Esophagus squamous epithelium (tissue), 5 donors: ENCODE measurements at regions not wholly inside any gene's neighbourhood (a gene's known extent, or its start where the extent isn't known, plus 50 kb on each side); places are given as distances from the start of the nearest gene placed in this dataset.
"Not testable (repeated sequence)": the region's sequence is repeated elsewhere in the genome, so short reads cannot be mapped to it uniquely, and the experiment has no call there.

Experiments
- DNase-seq: peaks from one replicate; lab custom pipeline; 2025; lab: John Stamatoyannopoulos, UW
- H3K27ac ChIP-seq, 4 donors: fragments of 200-600 bp; sonication (generic); one replicate each; pipeline ENCODE4 v1.5.1; 2016 to 2019; ENCODE audit warnings: mild to moderate bottlenecking in 1 of 4
- H3K27me3 ChIP-seq, 4 donors: fragments of 200-600 bp; sonication (generic); 1 replicate in 3 of 4; 2 replicates in 1 of 4; pipeline versions ENCODE4 v1.5.1 to v1.6.0; 2017 to 2021; ENCODE audit warnings: antibody characterized with exemption in 1 of 4
- H3K36me3 ChIP-seq, 3 donors: fragments of 200-600 bp; sonication (generic); one replicate each; pipeline ENCODE4 v1.5.1; 2016 to 2019
- H3K4me1 ChIP-seq, 3 donors: fragments of 200-600 bp; sonication (generic); one replicate each; pipeline ENCODE4 v1.5.1; 2017 to 2019
- H3K4me3 ChIP-seq, 4 donors: fragments of 200-600 bp; sonication (generic); 1 replicate in 3 of 4; 2 replicates in 1 of 4; pipeline ENCODE4 v1.5.1; 2016 to 2019; ENCODE audit warnings: mild to moderate bottlenecking in 2 of 4, moderate library complexity in 1 of 4
- H3K9me3 ChIP-seq, 3 donors: fragments of 200-600 bp; sonication (generic); one replicate each; pipeline ENCODE4 v1.5.1; 2016 to 2019
- POLR2A ChIP-seq, 4 donors: fragments of 450-650 bp; IDR thresholded peaks; one replicate each; pipeline ENCODE4 v1.6.1; 2017; ENCODE audit warnings: antibody characterized with exemption in 4 of 4, mild to moderate bottlenecking in 4 of 4, moderate library complexity in 3 of 4
- WGBS, 2 donors: methylation state at CpG; one replicate each; pipeline ENCODE4 v1.1.5; 2018; 5-methylcytosine and 5-hydroxymethylcytosine counted together
- intact Hi-C: fragments of 100-400 bp; cut with DNase I; formaldehyde crosslinking; loops from one replicate; pipeline ENCODE4 v1.15.0; 2022
- TF ChIP-seq, protein P1 (sequence below), 6 experiments: fragments of 450-650 bp in 4 of 6; fragments of 200-600 bp in 2 of 6; sonication (generic) in 2 of 6; IDR thresholded peaks; one replicate each; pipeline ENCODE4 v1.5.1; 2016 to 2019; ENCODE audit warnings: antibody characterized with exemption in 6 of 6, mild to moderate bottlenecking in 4 of 6, moderate library complexity in 4 of 6
- donor health status: DM: yes; HTN: yes; CAD: no.

DNA sequence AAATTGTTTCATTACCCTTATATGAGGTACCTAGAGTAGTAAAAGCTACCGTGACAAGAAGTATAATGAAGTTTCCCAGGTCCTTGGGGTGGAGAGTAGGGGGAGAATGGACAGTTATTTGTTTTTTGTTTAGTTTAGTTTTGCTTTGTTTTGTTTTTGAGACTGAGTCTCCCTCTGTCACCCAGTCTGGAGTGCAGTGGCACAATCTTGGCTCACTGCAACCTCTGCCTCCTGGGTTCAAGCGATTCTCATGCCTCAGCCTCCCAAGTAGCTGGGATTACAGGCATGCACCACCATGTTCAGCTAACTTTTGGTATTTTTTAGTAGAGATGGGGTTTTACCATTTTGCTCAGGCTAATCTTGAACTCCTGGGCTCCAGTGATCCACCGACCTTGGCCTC lies 94.2 kb downstream of the VPREB1 start:
- H3K4me3 ChIP-seq, intact Hi-C loops, H3K36me3 ChIP-seq, H3K4me1 ChIP-seq, DNase-seq, H3K27ac ChIP-seq, H3K9me3 ChIP-seq: not testable (repeated sequence)
- 70 to 78% methylated on average over 3 of the region's 3 CpGs for WGBS, 2 donors
- peaks cover 0 to 56% (median 0%) of the 10 kb centered on the region in 4 donors for H3K27me3 ChIP-seq

DNA sequence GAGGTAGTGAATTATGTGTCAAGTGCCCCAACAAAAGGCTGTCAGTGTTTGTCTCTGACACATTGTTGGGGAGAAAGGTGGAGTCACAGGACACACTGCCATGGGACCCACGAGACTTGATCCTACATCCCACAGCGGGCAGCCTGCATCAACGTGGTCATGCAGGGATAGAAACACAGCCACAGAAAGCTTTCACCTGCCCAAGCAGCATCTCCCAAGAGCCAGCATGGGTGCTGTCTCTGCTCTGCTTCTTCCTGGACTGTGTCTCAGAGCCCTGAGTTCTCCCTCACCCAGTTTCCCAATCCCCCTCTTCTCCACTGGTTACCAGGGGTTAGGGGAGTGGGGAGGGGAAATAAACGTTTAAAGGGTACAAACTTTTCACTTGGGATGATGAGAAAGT lies 97.2 kb downstream of the VPREB1 start:
- H3K27me3 ChIP-seq, result peaks cover 0 to 36% (median 0%) of the 10 kb centered on the region in 4 donors
- DNase-seq, result no peak
- no peak overlapping the region for H3K4me3 ChIP-seq
- whole genome bisulfite sequencing, 2 donors, result 56 to 64% methylated on average over 4 of the region's 4 CpGs
- no peaks in the 10 kb centered on the region for H3K4me1 ChIP-seq
- intact Hi-C loops, result no loop called here
- H3K36me3 ChIP-seq, result no peaks in the 10 kb centered on the region
- TF ChIP-seq, protein P1, sequence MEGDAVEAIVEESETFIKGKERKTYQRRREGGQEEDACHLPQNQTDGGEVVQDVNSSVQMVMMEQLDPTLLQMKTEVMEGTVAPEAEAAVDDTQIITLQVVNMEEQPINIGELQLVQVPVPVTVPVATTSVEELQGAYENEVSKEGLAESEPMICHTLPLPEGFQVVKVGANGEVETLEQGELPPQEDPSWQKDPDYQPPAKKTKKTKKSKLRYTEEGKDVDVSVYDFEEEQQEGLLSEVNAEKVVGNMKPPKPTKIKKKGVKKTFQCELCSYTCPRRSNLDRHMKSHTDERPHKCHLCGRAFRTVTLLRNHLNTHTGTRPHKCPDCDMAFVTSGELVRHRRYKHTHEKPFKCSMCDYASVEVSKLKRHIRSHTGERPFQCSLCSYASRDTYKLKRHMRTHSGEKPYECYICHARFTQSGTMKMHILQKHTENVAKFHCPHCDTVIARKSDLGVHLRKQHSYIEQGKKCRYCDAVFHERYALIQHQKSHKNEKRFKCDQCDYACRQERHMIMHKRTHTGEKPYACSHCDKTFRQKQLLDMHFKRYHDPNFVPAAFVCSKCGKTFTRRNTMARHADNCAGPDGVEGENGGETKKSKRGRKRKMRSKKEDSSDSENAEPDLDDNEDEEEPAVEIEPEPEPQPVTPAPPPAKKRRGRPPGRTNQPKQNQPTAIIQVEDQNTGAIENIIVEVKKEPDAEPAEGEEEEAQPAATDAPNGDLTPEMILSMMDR (IDR thresholded peaks at IDR 0.05), result no peak
- no peak for TF ChIP-seq POLR2A (IDR thresholded peaks at IDR 0.05)
- no peaks in the 10 kb centered on the region for H3K9me3 ChIP-seq
- H3K27ac ChIP-seq, result no peak overlapping the region

DNA sequence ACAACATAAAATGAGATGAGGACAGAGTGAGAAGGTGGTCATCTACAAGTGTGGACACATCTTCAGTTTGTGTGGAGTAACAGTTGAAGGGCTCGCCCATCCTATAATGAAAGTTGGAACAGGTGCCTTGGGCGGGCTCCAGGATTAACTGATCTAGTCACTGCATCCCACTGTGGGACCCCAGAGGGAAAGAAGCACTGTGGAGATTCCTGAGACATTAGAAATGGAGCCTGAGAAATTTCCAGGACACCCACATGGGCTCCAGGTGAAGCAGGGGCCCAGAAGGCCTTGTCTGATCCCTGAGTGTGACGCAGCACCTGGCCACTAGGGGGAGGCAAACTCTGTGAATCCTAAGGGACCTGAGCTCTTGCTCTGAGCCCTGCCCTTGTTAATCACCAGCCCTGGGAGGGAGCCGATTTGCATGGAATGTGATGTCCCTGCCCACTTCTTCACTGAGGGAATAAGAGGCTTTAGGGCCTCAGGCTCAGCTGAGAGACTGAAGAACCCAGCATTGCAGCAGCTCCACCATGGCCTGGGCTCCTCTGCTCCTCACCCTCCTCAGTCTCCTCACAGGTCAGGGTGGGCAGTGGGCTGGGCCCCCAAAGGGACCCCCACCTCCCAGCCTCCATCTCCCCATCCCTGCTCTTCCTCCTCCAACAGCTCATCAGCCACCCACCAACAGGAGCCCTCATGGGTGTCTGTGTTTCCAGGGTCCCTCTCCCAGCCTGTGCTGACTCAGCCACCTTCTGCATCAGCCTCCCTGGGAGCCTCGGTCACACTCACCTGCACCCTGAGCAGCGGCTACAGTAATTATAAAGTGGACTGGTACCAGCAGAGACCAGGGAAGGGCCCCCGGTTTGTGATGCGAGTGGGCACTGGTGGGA lies 98.4 kb downstream of the VPREB1 start:
- Histone ChIP-seq H3K27me3 (peaks cover 0 to 36% (median 0%) of the 10 kb centered on the region in 4 donors), H3K4me1 (no peaks in the 10 kb centered on the region), H3K4me3 (no peak overlapping the region), H3K9me3 (no peaks in the 10 kb centered on the region), H3K27ac (no peak overlapping the region), H3K36me3 (no peaks in the 10 kb centered on the region)
- 45 to 74% methylated on average over 4 to 7 of the region's 8 CpGs for WGBS, 2 donors
- no peak for DNase-seq
- intact Hi-C loops, result no loop called here
- no peak for TF ChIP-seq POLR2A (IDR thresholded peaks at IDR 0.05)
- TF ChIP-seq, protein P1 (IDR thresholded peaks at IDR 0.05), result peak; percentile 67 to 80 (median 72)

DNA sequence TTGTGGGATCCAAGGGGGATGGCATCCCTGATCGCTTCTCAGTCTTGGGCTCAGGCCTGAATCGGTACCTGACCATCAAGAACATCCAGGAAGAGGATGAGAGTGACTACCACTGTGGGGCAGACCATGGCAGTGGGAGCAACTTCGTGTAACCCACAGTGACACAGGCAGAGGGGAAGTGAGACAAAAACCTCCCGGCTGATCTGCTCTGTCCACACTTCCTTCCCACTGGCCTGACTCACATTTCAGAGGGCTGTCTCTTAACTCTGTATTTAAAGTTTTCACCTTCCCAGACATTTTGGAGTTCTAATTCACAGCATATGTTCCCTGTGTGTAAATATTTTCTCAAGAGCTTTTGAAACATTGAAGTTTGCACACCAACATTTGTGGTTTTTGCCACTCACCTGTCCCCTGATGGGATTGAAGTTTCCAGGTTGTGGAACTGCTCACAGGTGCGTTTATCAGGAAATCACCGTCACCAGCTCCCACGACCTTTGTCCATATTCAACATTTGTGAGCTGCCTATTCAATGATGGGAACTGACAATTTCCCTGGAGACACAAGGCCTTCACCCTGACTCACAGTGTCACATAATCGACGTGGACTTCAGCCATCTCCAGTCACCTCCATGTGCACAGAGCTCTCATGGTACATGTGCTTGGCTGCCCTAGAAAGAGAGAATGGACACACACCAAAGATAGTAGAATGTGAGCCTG lies 99.2 kb downstream of the VPREB1 start:
- 53 to 68% methylated on average over 7 of the region's 9 CpGs for WGBS, 2 donors
- intact Hi-C loops, result no loop called here

DNA sequence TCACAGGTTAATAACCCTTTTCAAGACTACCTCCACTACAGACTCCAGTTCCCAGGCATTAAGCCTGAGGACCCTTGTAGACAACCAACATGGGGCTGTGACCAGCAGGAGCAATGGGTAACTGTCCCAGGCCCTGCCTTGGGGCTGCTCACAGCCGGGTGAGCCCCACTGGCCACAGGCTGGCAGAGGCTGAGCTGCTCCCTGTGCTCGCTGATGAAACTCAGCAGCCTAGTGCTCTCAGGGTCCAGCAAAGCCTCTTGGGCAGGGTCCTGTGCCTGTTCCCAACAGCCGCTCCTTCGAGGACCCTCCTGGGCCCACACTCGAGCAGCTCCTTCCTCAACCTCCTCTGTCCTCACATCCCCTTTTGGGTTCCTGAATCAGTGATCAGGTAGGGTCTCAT lies 99.8 kb downstream of the VPREB1 start:
- no peak overlapping the region for H3K4me3 ChIP-seq
- intact Hi-C loops, result no loop called here
- H3K9me3 ChIP-seq, result no peaks in the 10 kb centered on the region
- no peaks in the 10 kb centered on the region for H3K36me3 ChIP-seq
- TF ChIP-seq, protein P1 (IDR thresholded peaks at IDR 0.05), result no peak
- H3K27ac ChIP-seq, result no peak overlapping the region
- WGBS, 2 donors, result 69 to 86% methylated on average over 3 to 4 of the region's 5 CpGs
- no peak for DNase-seq
- no peaks in the 10 kb centered on the region for H3K4me1 ChIP-seq
- peaks cover 0 to 38% (median 0%) of the 10 kb centered on the region in 4 donors for H3K27me3 ChIP-seq

More for the DNA sequence above, 99.2 kb downstream of the VPREB1 start:
- Histone ChIP-seq H3K27ac (no peak overlapping the region), H3K4me3 (no peak overlapping the region), H3K4me1 (no peaks in the 10 kb centered on the region), H3K27me3 (peaks cover 0 to 36% (median 0%) of the 10 kb centered on the region in 4 donors), H3K36me3 (no peaks in the 10 kb centered on the region), H3K9me3 (no peaks in the 10 kb centered on the region)
- TF ChIP-seq POLR2A (IDR thresholded peaks at IDR 0.05), result no peak
- TF ChIP-seq, protein P1 (IDR thresholded peaks at IDR 0.05), result no peak
- DNase-seq, result no peak
